Fibroblast of the aortic adventitia (primary cell): ENCODE measurements at regions not wholly inside any gene's neighbourhood (a gene's known extent, or its start where the extent isn't known, plus 50 kb on each side); places are given as distances from the start of the nearest gene placed in this dataset.
A peak's percentile ranks its signal among the peaks of the same experiment; 100 is the strongest.

Source experiments
- DNase-seq: peaks from one replicate; pipeline ENCODE4 v3.0.0-alpha.2; 2010; ENCODE audit warnings: low read depth
- H3K4me3 ChIP-seq: 2 replicates; pipeline ENCODE4 v1.5.1; 2011; ENCODE audit warnings: low read depth, mild to moderate bottlenecking, control low read depth, low read length, moderate library complexity
- CTCF ChIP-seq: IDR thresholded peaks from 2 replicates; pipeline ENCODE4 v1.5.1; 2011; ENCODE audit warnings: mild to moderate bottlenecking, low read length, control low read depth, inconsistent platforms; ENCODE audit not compliant: insufficient read depth

- DNase-seq, result peak; percentile 76
- no peak for TF ChIP-seq CTCF
- no peak overlapping the region for H3K4me3 ChIP-seq
Measured at GRCh38 chr7:91692800-91693199, 187.7 kb downstream of the MTERF1 start.

GRCh38 chr7:91694351-91694841, 186.1 kb downstream of the MTERF1 start:
- peak; percentile 65 for DNase-seq
- no peak for TF ChIP-seq CTCF
- H3K4me3 ChIP-seq, result no peak overlapping the region

GRCh38 chr7:91710881-91711280, 169.6 kb downstream of the MTERF1 start:
- H3K4me3 ChIP-seq, result no peak overlapping the region
- no peak for TF ChIP-seq CTCF
- DNase-seq, result peak; percentile 22

GRCh38 chr7:91713669-91714068, 166.8 kb downstream of the MTERF1 start:
- H3K4me3 ChIP-seq, result no peak overlapping the region
- no peak for TF ChIP-seq CTCF
- no peak for DNase-seq

- no peak for TF ChIP-seq CTCF
- peak; percentile 34 for DNase-seq
- H3K4me3 ChIP-seq, result no peak overlapping the region
Measured at GRCh38 chr7:91717681-91718470, 162.6 kb downstream of the MTERF1 start.

- TF ChIP-seq CTCF, result no peak
- no peak for DNase-seq
- no peak overlapping the region for H3K4me3 ChIP-seq
Measured at GRCh38 chr7:91719008-91719407, 161.5 kb downstream of the MTERF1 start.
